HEK293 (cell line): ENCODE measurements at regions not wholly inside any gene's neighbourhood (a gene's known extent, or its start where the extent isn't known, plus 50 kb on each side); places are given as distances from the start of the nearest gene placed in this dataset.

Source experiments
- CTCF ChIA-PET: fragments of 350-600 bp; formaldehyde crosslinking; extraction: SDS; loops from one replicate; lab custom pipeline; 2021; ENCODE audit warnings: antibody characterized with exemption; lab: Yijun Ruan, JAX
- POLR2A ChIA-PET: fragments of 300-600 bp; formaldehyde crosslinking; extraction: SDS; loops from one replicate; lab custom pipeline; 2020; ENCODE audit warnings: antibody characterized with exemption, inconsistent platforms; lab: Yijun Ruan, JAX
- H3K27ac ChIP-seq: fragments of 200-500 bp; sonication (Bioruptor generic); 2 replicates; pipeline ENCODE4 v1.5.1; 2014; ENCODE audit warnings: low read depth, low read length, control low read depth, inconsistent platforms; ENCODE audit errors: extremely low read depth
- H3K36me3 ChIP-seq, 2 experiments: fragments of 200-500 bp in 1 of 2; sonication (Bioruptor generic) in 1 of 2; 1 replicate in 1 of 2; 2 replicates in 1 of 2; pipeline ENCODE4 v1.5.1; 2014 to 2017; ENCODE audit warnings: inconsistent platforms in 2 of 2, low read length in 2 of 2; ENCODE audit not compliant: control insufficient read depth in 2 of 2, insufficient read depth in 1 of 2
- H3K4me1 ChIP-seq: fragments of 200-500 bp; sonication (Bioruptor generic); 2 replicates; pipeline ENCODE4 v1.5.1; 2014; ENCODE audit warnings: mild to moderate bottlenecking, low read length, inconsistent platforms; ENCODE audit not compliant: control insufficient read depth, insufficient read depth
- H3K4me3 ChIP-seq: 2 replicates; pipeline ENCODE4 v1.5.1; 2011; ENCODE audit warnings: low read depth, mild to moderate bottlenecking, control low read depth, low read length, moderate library complexity
- H3K9me3 ChIP-seq: fragments of 200-500 bp; sonication (Bioruptor generic); 2 replicates; pipeline ENCODE4 v1.5.1; 2014; ENCODE audit warnings: low read depth, low read length, inconsistent platforms; ENCODE audit not compliant: control insufficient read depth, insufficient read depth
- BCL11B ChIP-seq: fragments of 450-650 bp; formaldehyde crosslinking; IDR thresholded peaks from 2 replicates; pipeline ENCODE4 v1.5.1; 2016; ENCODE audit warnings: low read depth, missing biosample characterization, missing genetic modification characterization
- CTCF ChIP-seq: fragments of 450-650 bp; formaldehyde crosslinking; IDR thresholded peaks from 2 replicates; pipeline ENCODE4 v1.5.1; 2016; ENCODE audit warnings: missing biosample characterization, missing genetic modification characterization
- ELK4 ChIP-seq: IDR thresholded peaks from 2 replicates; pipeline ENCODE4 v1.6.1; 2011; ENCODE audit warnings: mild to moderate bottlenecking, low read depth, low read length, borderline replicate concordance
- INSM2 ChIP-seq: fragments of 450-650 bp; formaldehyde crosslinking; IDR thresholded peaks from 2 replicates; pipeline ENCODE4 v1.5.1; 2016; ENCODE audit warnings: missing biosample characterization, missing genetic modification characterization
- TCF7L2 ChIP-seq: IDR thresholded peaks from 2 replicates; pipeline ENCODE4 v1.6.1; 2011; ENCODE audit warnings: low read depth, mild to moderate bottlenecking, inconsistent platforms, low read length, moderate library complexity, borderline replicate concordance
- ZBTB10 ChIP-seq: fragments of 450-650 bp; formaldehyde crosslinking; IDR thresholded peaks from 2 replicates; pipeline ENCODE4 v1.5.1; 2016; ENCODE audit warnings: missing biosample characterization, missing genetic modification characterization
- ZNF121 ChIP-seq: fragments of 450-650 bp; formaldehyde crosslinking; IDR thresholded peaks from 2 replicates; pipeline ENCODE4 v1.5.1; 2016; ENCODE audit warnings: missing biosample characterization, missing genetic modification characterization
- ZNF24 ChIP-seq: fragments of 450-650 bp; formaldehyde crosslinking; IDR thresholded peaks from 2 replicates; pipeline ENCODE4 v1.5.1; 2016; ENCODE audit warnings: missing biosample characterization, missing genetic modification characterization
- ZNF280D ChIP-seq: fragments of 450-650 bp; formaldehyde crosslinking; IDR thresholded peaks from 2 replicates; pipeline ENCODE4 v1.5.1; 2016; ENCODE audit warnings: missing biosample characterization, missing genetic modification characterization
- ZNF302 ChIP-seq: fragments of 450-650 bp; formaldehyde crosslinking; IDR thresholded peaks from 2 replicates; pipeline ENCODE4 v1.5.1; 2016; ENCODE audit warnings: missing biosample characterization, missing genetic modification characterization, low read depth
- ZNF324 ChIP-seq: fragments of 450-650 bp; formaldehyde crosslinking; IDR thresholded peaks from 2 replicates; pipeline ENCODE4 v1.5.1; 2016; ENCODE audit warnings: missing biosample characterization, missing genetic modification characterization
- ZNF37A ChIP-seq: fragments of 450-650 bp; IDR thresholded peaks from 2 replicates; pipeline ENCODE4 v1.5.1; 2018; ENCODE audit warnings: missing biosample characterization, missing genetic modification characterization
- ZNF473 ChIP-seq: fragments of 450-650 bp; formaldehyde crosslinking; IDR thresholded peaks from 2 replicates; pipeline ENCODE4 v1.5.1; 2017; ENCODE audit warnings: missing biosample characterization, missing genetic modification characterization
- ZNF600 ChIP-seq: fragments of 450-650 bp; formaldehyde crosslinking; IDR thresholded peaks from 2 replicates; pipeline ENCODE4 v1.5.1; 2016; ENCODE audit warnings: missing biosample characterization, missing genetic modification characterization
- ZNF621 ChIP-seq: fragments of 450-650 bp; formaldehyde crosslinking; IDR thresholded peaks from 2 replicates; pipeline ENCODE4 v1.5.1; 2017; ENCODE audit warnings: missing biosample characterization, missing genetic modification characterization
- ZSCAN4 ChIP-seq: fragments of 450-650 bp; formaldehyde crosslinking; IDR thresholded peaks from 2 replicates; pipeline ENCODE4 v1.5.1; 2017; ENCODE audit warnings: missing biosample characterization, missing genetic modification characterization

GRCh38 chr4:38547052-38547451 is 116.9 kb upstream of the KLF3 start (continued):
- TF ChIP-seq ZNF37A (tag by site-specific recombination) (no peak), ZNF473 (tag by site-specific recombination) (no peak), INSM2 (tag by site-specific recombination) (no peak), CTCF (tag by site-specific recombination) (no peak)

GRCh38 chr4:38548256-38548655 is 115.7 kb upstream of the KLF3 start:
- Histone ChIP-seq H3K36me3 (no peaks in the 10 kb centered on the region), H3K27ac (no peak overlapping the region), H3K4me1 (no peaks in the 10 kb centered on the region), H3K9me3 (no peaks in the 10 kb centered on the region)
- CTCF ChIA-PET, result no interaction called here
- TF ChIP-seq INSM2 (tag by site-specific recombination), result no peak
- TF ChIP-seq BCL11B (tag by site-specific recombination), result no peak
- no peak for TF ChIP-seq ZSCAN4 (tag by site-specific recombination)
- TF ChIP-seq ZBTB10 (tag by site-specific recombination), result no peak
- TF ChIP-seq ELK4, result no peak
- no peak for TF ChIP-seq ZNF24 (tag by site-specific recombination)
- TF ChIP-seq ZNF280D (tag by site-specific recombination), result no peak
- TF ChIP-seq ZNF324 (tag by site-specific recombination), result no peak
- no peak for TF ChIP-seq TCF7L2
- TF ChIP-seq ZNF600 (tag by site-specific recombination), result no peak
- TF ChIP-seq ZNF302 (tag by site-specific recombination), result no peak
- no peak for TF ChIP-seq ZNF621 (tag by site-specific recombination)
- no peak for TF ChIP-seq ZNF121 (tag by site-specific recombination)
- TF ChIP-seq, all 188 proteins: peak for 0
- no peak overlapping the region for H3K4me3 ChIP-seq
- POLR2A ChIA-PET, result no interaction called here
